Keratinocyte (primary cell): ENCODE measurements at regions not wholly inside any gene's neighbourhood (a gene's known extent, or its start where the extent isn't known, plus 50 kb on each side); places are given as distances from the start of the nearest gene placed in this dataset.

Source experiments
- DNase-seq: peaks from one replicate; pipeline ENCODE4 v3.0.0-alpha.2; 2011; ENCODE audit warnings: low read depth, missing footprints, low spot score
- FAIRE-seq: peaks from 2 replicates; lab custom pipeline; 2011; peaks lifted over from hg19 to GRCh38; lab: Jason Lieb, UNC
- H2AFZ ChIP-seq: 2 replicates; pipeline ENCODE4 v1.6.0; 2012; ENCODE audit warnings: low read length, control low read depth, inconsistent platforms; ENCODE audit not compliant: control insufficient read depth
- H3K27ac ChIP-seq: 2 replicates; pipeline ENCODE4 v1.5.1; 2011; ENCODE audit warnings: low read length; ENCODE audit not compliant: control insufficient read depth, insufficient read depth
- H3K27me3 ChIP-seq: 3 replicates; pipeline ENCODE4 v1.6.0; 2011; ENCODE audit warnings: low read length; ENCODE audit not compliant: control insufficient read depth, insufficient read depth; ENCODE audit errors: extremely low read depth
- H3K36me3 ChIP-seq, 2 experiments: 2 replicates in 1 of 2; 3 replicates in 1 of 2; pipeline ENCODE4 v1.5.1; 2011; ENCODE audit warnings: low read length in 2 of 2, mild to moderate bottlenecking in 1 of 2; ENCODE audit not compliant: control insufficient read depth in 2 of 2, insufficient read depth in 2 of 2; ENCODE audit errors: extremely low read depth in 1 of 2
- H3K4me1 ChIP-seq: 3 replicates; pipeline ENCODE4 v1.5.1; 2011; ENCODE audit warnings: low read length; ENCODE audit not compliant: control insufficient read depth, insufficient read depth; ENCODE audit errors: extremely low read depth
- H3K4me2 ChIP-seq: 3 replicates; pipeline ENCODE4 v1.6.0; 2011; ENCODE audit warnings: low read depth, low read length; ENCODE audit not compliant: control insufficient read depth, insufficient read depth; ENCODE audit errors: extremely low read depth
- H3K4me3 ChIP-seq, 3 experiments: fragments of 200-600 bp in 1 of 3; sonication (generic) in 1 of 3; 2 replicates in 2 of 3; 3 replicates in 1 of 3; pipeline ENCODE4 v1.5.1; 2011 to 2016; ENCODE audit warnings: low read length in 3 of 3, mild to moderate bottlenecking in 3 of 3, control low read depth in 2 of 3, inconsistent platforms in 1 of 3, low read depth in 1 of 3, mixed read lengths in 1 of 3, mixed run types in 1 of 3, moderate library complexity in 1 of 3; ENCODE audit not compliant: control insufficient read depth in 2 of 3, insufficient read depth in 2 of 3; ENCODE audit errors: extremely low read depth in 1 of 3
- H3K79me2 ChIP-seq: 2 replicates; pipeline ENCODE4 v1.6.0; 2012; ENCODE audit warnings: low read length; ENCODE audit not compliant: control insufficient read depth, insufficient read depth
- H3K9ac ChIP-seq: 3 replicates; pipeline ENCODE4 v1.6.0; 2011; ENCODE audit warnings: low read length; ENCODE audit not compliant: control insufficient read depth, insufficient read depth; ENCODE audit errors: extremely low read depth
- H3K9me1 ChIP-seq: 3 replicates; pipeline ENCODE4 v1.6.0; 2011; ENCODE audit warnings: low read length; ENCODE audit not compliant: control insufficient read depth, insufficient read depth; ENCODE audit errors: extremely low read depth
- H3K9me3 ChIP-seq: 2 replicates; pipeline ENCODE4 v1.5.1; 2012; ENCODE audit warnings: low read depth, low read length; ENCODE audit not compliant: control insufficient read depth
- H4K20me1 ChIP-seq: 3 replicates; pipeline ENCODE4 v1.6.0; 2011; ENCODE audit warnings: low read length; ENCODE audit not compliant: control insufficient read depth, insufficient read depth; ENCODE audit errors: extremely low read depth
- EZH2 ChIP-seq: IDR thresholded peaks from one replicate; pipeline ENCODE4 v1.6.1; 2012; ENCODE audit warnings: inconsistent platforms, mild to moderate bottlenecking, low read length, moderate library complexity
- dilution Hi-C: fragments of 300-500 bp; cut with MboI; formaldehyde crosslinking; loops from one replicate; pipeline ENCODE4 v1.7.0; 2020; ENCODE audit warnings: low sequenced_read_pairs; ENCODE audit not compliant: extremely low pct_ligation_motif_present
- TF ChIP-seq, protein P1 (sequence below), 3 experiments: IDR thresholded peaks in 1 of 3; conservative IDR thresholded peaks in 1 of 3; optimal IDR thresholded peaks in 1 of 3; 2 replicates in 2 of 3; 3 replicates in 1 of 3; pipeline versions ENCODE3 to v1.5.1; 2011; ENCODE audit warnings: low read length in 3 of 3, mild to moderate bottlenecking in 3 of 3, moderate library complexity in 2 of 3, control low read depth in 1 of 3, inconsistent platforms in 1 of 3; ENCODE audit not compliant: insufficient read depth in 2 of 3; ENCODE audit errors: extremely low read depth in 1 of 3

DNA sequence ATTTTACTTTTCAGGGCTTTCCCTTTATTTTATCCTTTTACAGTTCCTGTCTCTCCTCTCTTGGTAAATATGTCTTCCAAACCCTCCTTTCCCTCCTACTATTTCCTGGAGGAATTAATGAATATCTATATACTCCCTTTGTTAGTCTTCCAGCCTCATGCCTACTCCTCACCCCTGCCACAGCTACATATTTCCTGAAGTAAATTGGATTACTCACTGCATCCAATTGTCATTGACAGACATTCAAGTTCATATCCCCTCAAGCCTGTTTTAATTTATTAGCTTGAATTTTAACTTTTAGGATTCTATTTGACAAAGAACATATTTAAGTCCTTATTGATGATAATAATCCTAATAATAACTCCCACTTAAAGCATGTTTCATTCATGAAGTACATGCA lies 314.5 kb downstream of the TMEM161B start:
- Histone ChIP-seq H3K9ac (no peak overlapping the region), H3K27me3 (no peaks in the 10 kb centered on the region), H3K9me3 (no peaks in the 10 kb centered on the region), H3K27ac (no peak overlapping the region), H3K9me1 (no peaks in the 10 kb centered on the region), H3K79me2 (no peaks in the 10 kb centered on the region), H3K4me1 (no peaks in the 10 kb centered on the region), H3K36me3 (no peaks in the 10 kb centered on the region), H3K4me2 (no peak overlapping the region), H4K20me1 (no peaks in the 10 kb centered on the region), H3K4me3 (no peak overlapping the region), H2AFZ (no peak overlapping the region)
- dilution Hi-C loops, result no loop called here
- no peak for TF ChIP-seq EZH2
- TF ChIP-seq, protein P1, sequence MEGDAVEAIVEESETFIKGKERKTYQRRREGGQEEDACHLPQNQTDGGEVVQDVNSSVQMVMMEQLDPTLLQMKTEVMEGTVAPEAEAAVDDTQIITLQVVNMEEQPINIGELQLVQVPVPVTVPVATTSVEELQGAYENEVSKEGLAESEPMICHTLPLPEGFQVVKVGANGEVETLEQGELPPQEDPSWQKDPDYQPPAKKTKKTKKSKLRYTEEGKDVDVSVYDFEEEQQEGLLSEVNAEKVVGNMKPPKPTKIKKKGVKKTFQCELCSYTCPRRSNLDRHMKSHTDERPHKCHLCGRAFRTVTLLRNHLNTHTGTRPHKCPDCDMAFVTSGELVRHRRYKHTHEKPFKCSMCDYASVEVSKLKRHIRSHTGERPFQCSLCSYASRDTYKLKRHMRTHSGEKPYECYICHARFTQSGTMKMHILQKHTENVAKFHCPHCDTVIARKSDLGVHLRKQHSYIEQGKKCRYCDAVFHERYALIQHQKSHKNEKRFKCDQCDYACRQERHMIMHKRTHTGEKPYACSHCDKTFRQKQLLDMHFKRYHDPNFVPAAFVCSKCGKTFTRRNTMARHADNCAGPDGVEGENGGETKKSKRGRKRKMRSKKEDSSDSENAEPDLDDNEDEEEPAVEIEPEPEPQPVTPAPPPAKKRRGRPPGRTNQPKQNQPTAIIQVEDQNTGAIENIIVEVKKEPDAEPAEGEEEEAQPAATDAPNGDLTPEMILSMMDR (optimal IDR thresholded peaks at IDR 0.05 in 1 of 3, IDR thresholded peaks at IDR 0.05 in 1 of 3, conservative IDR thresholded peaks at IDR 0.05 in 1 of 3; ENCODE audit: extremely low read depth in 1 of 3, insufficient read depth in 2 of 3, low read length in 3 of 3), result no peak
- DNase-seq, result no peak
- FAIRE-seq, result no peak

DNA sequence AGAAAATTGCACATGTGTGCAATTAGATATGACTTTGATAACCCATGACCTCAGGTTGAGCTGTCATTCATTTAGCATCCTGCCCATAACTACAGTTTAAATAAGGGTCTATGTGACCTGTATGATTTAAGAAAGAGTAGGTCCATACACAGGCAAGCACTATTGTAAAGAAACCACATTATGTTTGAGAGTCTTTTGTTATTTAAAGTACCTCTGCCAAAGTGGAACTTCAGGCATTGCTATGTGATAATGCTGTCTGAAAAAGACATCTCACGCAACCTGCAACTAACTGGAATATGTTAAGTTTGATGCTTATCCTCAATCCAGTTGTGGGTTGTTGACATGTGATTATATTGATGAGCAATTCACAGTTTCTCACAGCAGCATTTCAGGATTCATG lies 317.0 kb downstream of the TMEM161B start:
- Histone ChIP-seq H3K27me3 (no peaks in the 10 kb centered on the region), H3K4me3 (no peak overlapping the region), H3K9me3 (no peaks in the 10 kb centered on the region), H3K4me2 (no peak overlapping the region), H2AFZ (no peak overlapping the region), H3K9ac (no peak overlapping the region), H3K27ac (no peak overlapping the region), H3K79me2 (no peaks in the 10 kb centered on the region), H3K36me3 (no peaks in the 10 kb centered on the region), H3K4me1 (no peaks in the 10 kb centered on the region), H3K9me1 (no peaks in the 10 kb centered on the region), H4K20me1 (no peaks in the 10 kb centered on the region)
- dilution Hi-C loops, result no loop called here
- TF ChIP-seq, protein P1 (optimal IDR thresholded peaks at IDR 0.05 in 1 of 3, IDR thresholded peaks at IDR 0.05 in 1 of 3, conservative IDR thresholded peaks at IDR 0.05 in 1 of 3; ENCODE audit: extremely low read depth in 1 of 3, insufficient read depth in 2 of 3, low read length in 3 of 3), result no peak
- no peak for TF ChIP-seq EZH2
- no peak for FAIRE-seq
- DNase-seq, result no peak
